T-helper 1 cell treated with Interleukin-12 subunit alpha and Interleukin-12 subunit beta and Interleukin-4 antibody, amounts not matched to agents 30 μg/mL and 1 μg/mL, for 36 hours (primary cell): ENCODE measurements at regions not wholly inside any gene's neighbourhood (a gene's known extent, or its start where the extent isn't known, plus 50 kb on each side); places are given as distances from the start of the nearest gene placed in this dataset.
"Not testable (repeated sequence)": the region's sequence is repeated elsewhere in the genome, so short reads cannot be mapped to it uniquely, and the experiment has no call there.

Experiments
- H3K27ac Mint-ChIP-seq: one replicate; pipeline ENCODE4 v1.8.0; 2021; ENCODE audit warnings: mild to moderate bottlenecking, mixed read lengths
- H3K27me3 Mint-ChIP-seq: one replicate; pipeline ENCODE4 v1.8.0; 2021; ENCODE audit warnings: low read depth, mixed read lengths
- H3K36me3 Mint-ChIP-seq: one replicate; pipeline ENCODE4 v1.8.0; 2021; ENCODE audit warnings: low read depth, mixed read lengths
- H3K4me1 Mint-ChIP-seq: one replicate; pipeline ENCODE4 v1.8.0; 2021; ENCODE audit warnings: low read depth, mixed read lengths
- H3K4me3 Mint-ChIP-seq: one replicate; pipeline ENCODE4 v1.8.0; 2021; ENCODE audit warnings: mild to moderate bottlenecking, moderate library complexity, mixed read lengths
- H3K9me3 Mint-ChIP-seq: one replicate; pipeline ENCODE4 v1.8.0; 2021; ENCODE audit warnings: mixed read lengths

GRCh38 chr2:85951351-85952067 lies 62.7 kb upstream of the ST3GAL5 start:
- peaks cover 17% of the 10 kb centered on the region for H3K4me1 Mint-ChIP-seq
- H3K9me3 Mint-ChIP-seq: peaks cover 17% of the 10 kb centered on the region
- H3K27ac Mint-ChIP-seq: no peak overlapping the region
- H3K36me3 Mint-ChIP-seq: peaks cover 7% of the 10 kb centered on the region
- no peak overlapping the region for H3K4me3 Mint-ChIP-seq
- H3K27me3 Mint-ChIP-seq: peaks cover 5% of the 10 kb centered on the region

GRCh38 chr2:85950743-85951142 lies 62.0 kb upstream of the ST3GAL5 start:
- Mint-ChIP-seq H3K27ac (no peak overlapping the region), H3K27me3 (peaks cover 9% of the 10 kb centered on the region), H3K4me1 (peaks cover 13% of the 10 kb centered on the region), H3K4me3 (no peak overlapping the region), H3K36me3 (peaks cover 9% of the 10 kb centered on the region), H3K9me3 (peaks cover 20% of the 10 kb centered on the region)

- H3K4me3 Mint-ChIP-seq: no peak overlapping the region
- H3K4me1 Mint-ChIP-seq: peaks cover 13% of the 10 kb centered on the region
- peaks cover 10% of the 10 kb centered on the region for H3K36me3 Mint-ChIP-seq
- H3K27ac Mint-ChIP-seq: no peak overlapping the region
- peaks cover 15% of the 10 kb centered on the region for H3K27me3 Mint-ChIP-seq
- peaks cover 30% of the 10 kb centered on the region for H3K9me3 Mint-ChIP-seq
Measured at GRCh38 chr2:85949280-85949679, 60.5 kb upstream of the ST3GAL5 start.

GRCh38 chr2:85947593-85947992 lies 58.8 kb upstream of the ST3GAL5 start:
- H3K27me3 Mint-ChIP-seq: peaks cover 15% of the 10 kb centered on the region
- H3K4me3 Mint-ChIP-seq: no peak overlapping the region
- H3K4me1 Mint-ChIP-seq: peaks cover 9% of the 10 kb centered on the region
- H3K36me3 Mint-ChIP-seq: peaks cover 17% of the 10 kb centered on the region
- no peak overlapping the region for H3K27ac Mint-ChIP-seq
- peaks cover 41% of the 10 kb centered on the region for H3K9me3 Mint-ChIP-seq

GRCh38 chr2:85945586-85945985 lies 56.8 kb upstream of the ST3GAL5 start:
- Mint-ChIP-seq H3K27me3 (peaks cover 15% of the 10 kb centered on the region), H3K9me3 (peaks cover 55% of the 10 kb centered on the region), H3K4me3 (no peak overlapping the region), H3K36me3 (peaks cover 25% of the 10 kb centered on the region), H3K27ac (no peak overlapping the region), H3K4me1 (no peaks in the 10 kb centered on the region)

GRCh38 chr2:85945172-85945571 lies 56.4 kb upstream of the ST3GAL5 start:
- Mint-ChIP-seq H3K4me3 (no peak overlapping the region), H3K9me3 (peaks cover 55% of the 10 kb centered on the region), H3K27ac (no peak overlapping the region), H3K4me1 (no peaks in the 10 kb centered on the region), H3K27me3 (peaks cover 15% of the 10 kb centered on the region), H3K36me3 (peaks cover 25% of the 10 kb centered on the region)

GRCh38 chr2:85942346-85942957 lies 53.7 kb upstream of the ST3GAL5 start:
- Mint-ChIP-seq H3K4me3 (no peak overlapping the region), H3K27me3 (peaks cover 14% of the 10 kb centered on the region), H3K27ac (no peak overlapping the region), H3K9me3 (peaks cover 45% of the 10 kb centered on the region), H3K4me1 (no peaks in the 10 kb centered on the region), H3K36me3 (peaks cover 22% of the 10 kb centered on the region)

GRCh38 chr2:85941490-85941889 lies 52.7 kb upstream of the ST3GAL5 start:
- not testable (repeated sequence) for H3K4me3 Mint-ChIP-seq, H3K4me1 Mint-ChIP-seq, H3K27ac Mint-ChIP-seq
- Mint-ChIP-seq H3K9me3 (peaks cover 38% of the 10 kb centered on the region), H3K27me3 (peaks cover 14% of the 10 kb centered on the region), H3K36me3 (peaks cover 18% of the 10 kb centered on the region)

GRCh38 chr2:85939131-85939530 lies 50.3 kb upstream of the ST3GAL5 start:
- Mint-ChIP-seq H3K9me3 (peaks cover 25% of the 10 kb centered on the region), H3K27ac (no peak overlapping the region), H3K27me3 (peaks cover 4% of the 10 kb centered on the region), H3K4me1 (peaks cover 3% of the 10 kb centered on the region), H3K36me3 (peaks cover 14% of the 10 kb centered on the region), H3K4me3 (no peak overlapping the region)
